ENCODE measurements at regions not wholly inside any gene's neighbourhood (a gene's known extent, or its start where the extent isn't known, plus 50 kb on each side); places are given as distances from the start of the nearest gene placed in this dataset.

DNA sequence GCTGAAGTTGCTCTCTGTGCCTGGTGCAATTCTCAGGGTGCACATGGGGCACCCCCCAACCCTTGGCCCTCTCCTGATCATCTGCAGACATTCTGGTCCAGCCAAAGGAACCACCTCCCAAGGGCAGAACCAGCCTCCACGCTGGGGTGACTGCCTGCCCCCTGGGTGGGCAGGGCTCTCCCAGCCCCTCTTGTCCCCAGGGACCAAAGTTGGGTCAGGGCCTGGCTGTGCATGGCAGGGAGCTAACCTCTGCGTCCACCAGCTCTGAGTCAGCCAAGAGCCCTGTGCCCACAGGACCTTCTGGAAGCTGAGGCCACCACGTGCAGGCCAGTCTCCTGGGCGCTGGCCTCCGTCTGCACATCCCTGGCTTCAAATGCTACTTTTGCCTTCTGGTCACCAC lies 101.9 kb downstream of the SIK1 start:
- H3K36me3 ChIP-seq (ENCODE audit: control insufficient read depth in 1 of 2, insufficient read depth in 2 of 2, low read length in 2 of 2), result no peaks in the 10 kb centered on the region

More for the DNA sequence above, 101.9 kb downstream of the SIK1 start:
- Histone ChIP-seq H2AFZ (ENCODE audit: low read depth, low read length, poor library complexity, severe bottlenecking) (no peak overlapping the region), H3K9me2 (ENCODE audit: insufficient read depth) (no peaks in the 10 kb centered on the region), H3K9ac (ENCODE audit: low read length) (no peak overlapping the region), H3K4me2 (ENCODE audit: low read length) (no peak overlapping the region), H3K4me3 (replicated peaks in 1 of 2; ENCODE audit: low read depth in 1 of 2, low read length in 2 of 2) (no peak overlapping the region), H3K27ac (ENCODE audit: low read depth, low read length) (no peak overlapping the region), H4K20me1 (ENCODE audit: insufficient read depth) (no peaks in the 10 kb centered on the region), H3K9me3 (ENCODE audit: control insufficient read depth in 1 of 2, insufficient read depth in 1 of 2, low read depth in 1 of 2, low read length in 2 of 2) (no peaks in the 10 kb centered on the region), H3K4me1 (ENCODE audit: control insufficient read depth in 1 of 2, insufficient read depth in 2 of 2, low read length in 2 of 2) (no peaks in the 10 kb centered on the region), H3K79me2 (ENCODE audit: insufficient read depth, low read length) (no peaks in the 10 kb centered on the region), H3K27me3 (ENCODE audit: insufficient read depth, low read length) (no peaks in the 10 kb centered on the region)
- no peak for DNase-seq (ENCODE audit: low read depth, low spot score)
- CTCF ChIA-PET, result no interaction called here
- TF ChIP-seq JUND (IDR thresholded peaks at IDR 0.05) (no peak), TCF7L2 (IDR thresholded peaks at IDR 0.05; ENCODE audit: borderline replicate concordance, extremely low read depth, insufficient read depth, insufficient read length) (no peak), SP1 (IDR thresholded peaks at IDR 0.05; ENCODE audit: low read depth) (no peak), CEBPB (IDR thresholded peaks at IDR 0.05; ENCODE audit: low read depth) (no peak), POLR2A (IDR thresholded peaks at IDR 0.05; ENCODE audit: borderline replicate concordance, extremely low read depth, insufficient read depth, insufficient read length) (no peak), FOSL1 (IDR thresholded peaks at IDR 0.05; ENCODE audit: low read depth) (no peak), ZFX (IDR thresholded peaks at IDR 0.05) (no peak; the same call in 1 of the 2 replicates), ZNF274 (IDR thresholded peaks at IDR 0.05; ENCODE audit: low read depth, low read length) (no peak), POLR2AphosphoS5 (IDR thresholded peaks at IDR 0.05; ENCODE audit: low read depth, low read length) (no peak), YY1 (IDR thresholded peaks at IDR 0.05; ENCODE audit: extremely low read depth, insufficient replicate concordance, low read depth, low read length) (no peak), EZH2phosphoT487 (IDR thresholded peaks at IDR 0.05; ENCODE audit: borderline replicate concordance) (no peak), EZH2 (IDR thresholded peaks at IDR 0.05) (no peak)
- TF ChIP-seq, protein P1, sequence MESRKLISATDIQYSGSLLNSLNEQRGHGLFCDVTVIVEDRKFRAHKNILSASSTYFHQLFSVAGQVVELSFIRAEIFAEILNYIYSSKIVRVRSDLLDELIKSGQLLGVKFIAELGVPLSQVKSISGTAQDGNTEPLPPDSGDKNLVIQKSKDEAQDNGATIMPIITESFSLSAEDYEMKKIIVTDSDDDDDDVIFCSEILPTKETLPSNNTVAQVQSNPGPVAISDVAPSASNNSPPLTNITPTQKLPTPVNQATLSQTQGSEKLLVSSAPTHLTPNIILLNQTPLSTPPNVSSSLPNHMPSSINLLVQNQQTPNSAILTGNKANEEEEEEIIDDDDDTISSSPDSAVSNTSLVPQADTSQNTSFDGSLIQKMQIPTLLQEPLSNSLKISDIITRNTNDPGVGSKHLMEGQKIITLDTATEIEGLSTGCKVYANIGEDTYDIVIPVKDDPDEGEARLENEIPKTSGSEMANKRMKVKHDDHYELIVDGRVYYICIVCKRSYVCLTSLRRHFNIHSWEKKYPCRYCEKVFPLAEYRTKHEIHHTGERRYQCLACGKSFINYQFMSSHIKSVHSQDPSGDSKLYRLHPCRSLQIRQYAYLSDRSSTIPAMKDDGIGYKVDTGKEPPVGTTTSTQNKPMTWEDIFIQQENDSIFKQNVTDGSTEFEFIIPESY (IDR thresholded peaks at IDR 0.05; ENCODE audit: extremely low read depth, insufficient replicate concordance, low read length), result no peak
- TF ChIP-seq, protein P2, sequence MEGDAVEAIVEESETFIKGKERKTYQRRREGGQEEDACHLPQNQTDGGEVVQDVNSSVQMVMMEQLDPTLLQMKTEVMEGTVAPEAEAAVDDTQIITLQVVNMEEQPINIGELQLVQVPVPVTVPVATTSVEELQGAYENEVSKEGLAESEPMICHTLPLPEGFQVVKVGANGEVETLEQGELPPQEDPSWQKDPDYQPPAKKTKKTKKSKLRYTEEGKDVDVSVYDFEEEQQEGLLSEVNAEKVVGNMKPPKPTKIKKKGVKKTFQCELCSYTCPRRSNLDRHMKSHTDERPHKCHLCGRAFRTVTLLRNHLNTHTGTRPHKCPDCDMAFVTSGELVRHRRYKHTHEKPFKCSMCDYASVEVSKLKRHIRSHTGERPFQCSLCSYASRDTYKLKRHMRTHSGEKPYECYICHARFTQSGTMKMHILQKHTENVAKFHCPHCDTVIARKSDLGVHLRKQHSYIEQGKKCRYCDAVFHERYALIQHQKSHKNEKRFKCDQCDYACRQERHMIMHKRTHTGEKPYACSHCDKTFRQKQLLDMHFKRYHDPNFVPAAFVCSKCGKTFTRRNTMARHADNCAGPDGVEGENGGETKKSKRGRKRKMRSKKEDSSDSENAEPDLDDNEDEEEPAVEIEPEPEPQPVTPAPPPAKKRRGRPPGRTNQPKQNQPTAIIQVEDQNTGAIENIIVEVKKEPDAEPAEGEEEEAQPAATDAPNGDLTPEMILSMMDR (IDR thresholded peaks at IDR 0.05 in 2 of 3, conservative IDR thresholded peaks at IDR 0.05 in 1 of 3; ENCODE audit: borderline replicate concordance in 1 of 3, insufficient read depth in 1 of 3, low read depth in 2 of 3, low read length in 2 of 3), result no peak
- TF ChIP-seq, protein P3, sequence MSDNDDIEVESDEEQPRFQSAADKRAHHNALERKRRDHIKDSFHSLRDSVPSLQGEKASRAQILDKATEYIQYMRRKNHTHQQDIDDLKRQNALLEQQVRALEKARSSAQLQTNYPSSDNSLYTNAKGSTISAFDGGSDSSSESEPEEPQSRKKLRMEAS (IDR thresholded peaks at IDR 0.05), result no peak
- BruUV-seq (replicated peaks), result no TSS peak
- no peak for ATAC-seq
- RAD21 ChIA-PET (ENCODE audit: low non-redundant PET in 1 of 2, low total read pairs in 2 of 2, uncharacterized antibody in 2 of 2, unreplicated experiment in 2 of 2), result no interaction called here
- POLR2A ChIA-PET, result no interaction called here
- intact Hi-C loops (cut with micrococcal nuclease), result no loop called here

Measured in HCT116 (cell line).